OCI-LY1 (cell line): ENCODE measurements at regions not wholly inside any gene's neighbourhood (a gene's known extent, or its start where the extent isn't known, plus 50 kb on each side); places are given as distances from the start of the nearest gene placed in this dataset.

Experiments
- EZH2 ChIP-seq: fragments of 200-600 bp; sonication (generic), shearing (Covaris generic); IDR thresholded peaks from 2 replicates; pipeline ENCODE4 v1.8.0; 2017; ENCODE audit warnings: borderline replicate concordance, mixed run types, mild to moderate bottlenecking, antibody characterized with exemption, low read length, moderate library complexity, mixed read lengths
- TF ChIP-seq, protein P1 (sequence below): fragments of 200-600 bp; sonication (generic), shearing (Covaris generic); IDR thresholded peaks from 2 replicates; pipeline ENCODE4 v1.5.1; 2017; ENCODE audit warnings: mild to moderate bottlenecking, antibody characterized with exemption, low read length, moderate library complexity, mixed read lengths

DNA sequence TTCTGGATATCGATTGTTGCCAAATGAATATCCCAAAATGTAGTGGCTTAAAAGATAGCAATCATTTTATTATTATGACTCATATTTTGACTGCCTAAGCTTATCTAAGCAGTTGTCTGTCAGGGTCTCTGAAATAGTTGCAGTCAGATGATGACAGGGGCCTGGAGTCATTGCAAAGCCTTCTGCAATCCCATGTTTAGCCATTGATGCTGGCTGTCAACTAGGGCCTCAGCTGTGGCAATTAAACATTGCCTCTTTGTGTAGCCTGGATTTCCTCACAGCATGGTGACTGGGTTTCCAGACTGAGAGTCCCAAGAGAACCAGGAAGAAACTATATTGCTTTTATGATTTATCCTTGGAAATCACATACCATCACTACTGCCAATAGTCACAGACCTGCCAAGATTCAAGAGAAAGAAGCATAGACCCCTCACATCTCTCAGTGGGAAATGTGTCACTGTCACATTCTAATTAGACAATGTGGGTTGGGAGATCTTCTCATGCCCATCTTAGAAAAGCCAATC is 227.3 kb upstream of the NOCT start:
- TF ChIP-seq, protein P1, sequence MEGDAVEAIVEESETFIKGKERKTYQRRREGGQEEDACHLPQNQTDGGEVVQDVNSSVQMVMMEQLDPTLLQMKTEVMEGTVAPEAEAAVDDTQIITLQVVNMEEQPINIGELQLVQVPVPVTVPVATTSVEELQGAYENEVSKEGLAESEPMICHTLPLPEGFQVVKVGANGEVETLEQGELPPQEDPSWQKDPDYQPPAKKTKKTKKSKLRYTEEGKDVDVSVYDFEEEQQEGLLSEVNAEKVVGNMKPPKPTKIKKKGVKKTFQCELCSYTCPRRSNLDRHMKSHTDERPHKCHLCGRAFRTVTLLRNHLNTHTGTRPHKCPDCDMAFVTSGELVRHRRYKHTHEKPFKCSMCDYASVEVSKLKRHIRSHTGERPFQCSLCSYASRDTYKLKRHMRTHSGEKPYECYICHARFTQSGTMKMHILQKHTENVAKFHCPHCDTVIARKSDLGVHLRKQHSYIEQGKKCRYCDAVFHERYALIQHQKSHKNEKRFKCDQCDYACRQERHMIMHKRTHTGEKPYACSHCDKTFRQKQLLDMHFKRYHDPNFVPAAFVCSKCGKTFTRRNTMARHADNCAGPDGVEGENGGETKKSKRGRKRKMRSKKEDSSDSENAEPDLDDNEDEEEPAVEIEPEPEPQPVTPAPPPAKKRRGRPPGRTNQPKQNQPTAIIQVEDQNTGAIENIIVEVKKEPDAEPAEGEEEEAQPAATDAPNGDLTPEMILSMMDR, result no peak
- TF ChIP-seq EZH2, result no peak
